ENCODE measurements at regions not wholly inside any gene's neighbourhood (a gene's known extent, or its start where the extent isn't known, plus 50 kb on each side); places are given as distances from the start of the nearest gene placed in this dataset.
"Not testable (repeated sequence)": the region's sequence is repeated elsewhere in the genome, so short reads cannot be mapped to it uniquely, and the experiment has no call there.

GRCh38 chr3:18703798-18704197, 278.7 kb upstream of the SATB1 start:
- Histone ChIP-seq H3K9me3 (ENCODE audit: low read length) (no peaks in the 10 kb centered on the region), H4K20me1 (ENCODE audit: insufficient read depth, low read length) (no peaks in the 10 kb centered on the region), H3K36me3 (ENCODE audit: insufficient read depth, low read length) (no peaks in the 10 kb centered on the region), H3K9me2 (ENCODE audit: low read depth, low read length) (no peaks in the 10 kb centered on the region), H2AFZ (ENCODE audit: low read length) (no peak overlapping the region), H3K9ac (ENCODE audit: low read length) (no peak overlapping the region), H3K27ac (ENCODE audit: low read depth, low read length, poor library complexity, severe bottlenecking) (no peak overlapping the region), H3F3A (ENCODE audit: insufficient read depth, low read length) (no peaks in the 10 kb centered on the region), H3K79me2 (ENCODE audit: insufficient read depth, low read length) (no peaks in the 10 kb centered on the region), H3K4me3 (ENCODE audit: low read depth, low read length, poor library complexity, severe bottlenecking) (no peak overlapping the region), H3K4me2 (ENCODE audit: low read length) (no peak overlapping the region), H3K27me3 (ENCODE audit: insufficient read depth, low read length) (no peaks in the 10 kb centered on the region), H3K4me1 (ENCODE audit: insufficient read depth, low read length, severe bottlenecking) (no peaks in the 10 kb centered on the region)
- no peak for TF ChIP-seq CTCF (IDR thresholded peaks at IDR 0.05; ENCODE audit: low read length)
- TF ChIP-seq EZH2 (IDR thresholded peaks at IDR 0.05; ENCODE audit: borderline replicate concordance, low read length) = no peak

DNA sequence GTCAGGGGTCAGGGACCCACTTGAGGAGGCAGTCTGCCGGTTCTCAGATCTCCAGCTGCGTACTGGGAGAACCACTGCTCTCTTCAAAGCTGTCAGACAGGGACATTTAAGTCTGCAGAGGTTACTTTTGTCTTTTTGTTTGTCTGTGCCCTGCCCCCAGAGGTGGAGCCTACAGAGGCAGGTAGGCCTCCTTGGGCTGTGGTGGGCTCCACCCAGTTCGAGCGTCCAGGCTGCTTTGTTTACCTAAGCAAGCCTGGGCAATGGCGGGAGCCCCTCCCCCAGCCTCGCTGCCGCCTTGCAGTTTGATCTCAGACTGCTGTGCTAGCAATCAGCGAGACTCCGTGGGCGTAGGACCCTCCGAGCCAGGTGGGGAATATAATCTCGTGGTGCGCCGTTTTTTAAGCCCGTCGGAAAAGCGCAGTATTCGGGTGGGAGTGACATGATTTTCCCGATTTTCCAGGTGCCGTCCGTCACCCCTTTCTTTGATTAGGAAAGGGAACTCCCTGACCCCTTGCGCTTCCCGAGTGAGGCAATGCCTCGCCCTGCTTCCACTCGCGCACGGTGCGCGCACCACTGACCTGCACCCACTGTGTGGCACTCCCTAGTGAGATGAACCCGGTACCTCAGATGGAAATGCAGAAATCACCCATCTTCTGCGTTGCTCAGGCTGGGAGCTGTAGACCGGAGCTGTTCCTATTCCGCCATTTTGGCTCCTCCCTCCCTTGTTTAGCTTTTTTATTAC, 268.6 kb upstream of the SATB1 start:
- H3F3A ChIP-seq (ENCODE audit: insufficient read depth, low read length); H3K36me3 ChIP-seq (ENCODE audit: insufficient read depth, low read length); H3K79me2 ChIP-seq (ENCODE audit: insufficient read depth, low read length); H3K27ac ChIP-seq (ENCODE audit: low read depth, low read length, poor library complexity, severe bottlenecking); H3K9me2 ChIP-seq (ENCODE audit: low read depth, low read length); H4K20me1 ChIP-seq (ENCODE audit: insufficient read depth, low read length); H3K9ac ChIP-seq (ENCODE audit: low read length); H3K9me3 ChIP-seq (ENCODE audit: low read length); H3K4me2 ChIP-seq (ENCODE audit: low read length); H3K4me3 ChIP-seq (ENCODE audit: low read depth, low read length, poor library complexity, severe bottlenecking); H3K4me1 ChIP-seq (ENCODE audit: insufficient read depth, low read length, severe bottlenecking); H3K27me3 ChIP-seq (ENCODE audit: insufficient read depth, low read length); H2AFZ ChIP-seq (ENCODE audit: low read length): not testable (repeated sequence)

DNA sequence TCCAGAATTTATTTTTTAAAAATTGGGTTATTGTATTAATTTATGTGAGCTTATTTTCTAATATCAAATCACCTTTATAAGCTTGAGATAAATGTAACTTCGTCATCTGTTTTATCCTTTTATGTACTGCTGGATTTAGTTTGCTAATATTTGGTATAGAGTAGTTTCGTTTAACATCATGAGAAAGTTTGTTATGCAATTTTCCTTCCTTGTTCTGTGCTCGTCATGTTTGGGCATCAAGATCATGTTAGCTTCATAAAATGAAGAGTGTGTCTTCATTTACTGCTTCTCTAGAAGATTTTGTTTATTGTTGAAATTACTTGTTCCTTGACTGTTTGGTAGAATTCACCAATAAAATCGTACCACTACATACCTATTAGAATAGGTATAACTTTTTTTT, 262.1 kb upstream of the SATB1 start:
- H3K9me3 ChIP-seq (ENCODE audit: low read length) = no peaks in the 10 kb centered on the region
- H3K79me2 ChIP-seq (ENCODE audit: insufficient read depth, low read length) = no peaks in the 10 kb centered on the region
- H3K36me3 ChIP-seq (ENCODE audit: insufficient read depth, low read length) = no peaks in the 10 kb centered on the region
- no peaks in the 10 kb centered on the region for H3K4me1 ChIP-seq (ENCODE audit: insufficient read depth, low read length, severe bottlenecking)
- no peak overlapping the region for H3K27ac ChIP-seq (ENCODE audit: low read depth, low read length, poor library complexity, severe bottlenecking)
- no peaks in the 10 kb centered on the region for H3K9me2 ChIP-seq (ENCODE audit: low read depth, low read length)
- no peak overlapping the region for H3K4me2 ChIP-seq (ENCODE audit: low read length)
- TF ChIP-seq CTCF (IDR thresholded peaks at IDR 0.05; ENCODE audit: low read length) (no peak), EZH2 (IDR thresholded peaks at IDR 0.05; ENCODE audit: borderline replicate concordance, low read length) (no peak)
- H3K27me3 ChIP-seq (ENCODE audit: insufficient read depth, low read length) = no peaks in the 10 kb centered on the region
- H3F3A ChIP-seq (ENCODE audit: insufficient read depth, low read length) = no peaks in the 10 kb centered on the region
- no peaks in the 10 kb centered on the region for H4K20me1 ChIP-seq (ENCODE audit: insufficient read depth, low read length)
- H3K4me3 ChIP-seq (ENCODE audit: low read depth, low read length, poor library complexity, severe bottlenecking) = no peak overlapping the region
- H3K9ac ChIP-seq (ENCODE audit: low read length) = no peak overlapping the region
- no peak overlapping the region for H2AFZ ChIP-seq (ENCODE audit: low read length)

DNA sequence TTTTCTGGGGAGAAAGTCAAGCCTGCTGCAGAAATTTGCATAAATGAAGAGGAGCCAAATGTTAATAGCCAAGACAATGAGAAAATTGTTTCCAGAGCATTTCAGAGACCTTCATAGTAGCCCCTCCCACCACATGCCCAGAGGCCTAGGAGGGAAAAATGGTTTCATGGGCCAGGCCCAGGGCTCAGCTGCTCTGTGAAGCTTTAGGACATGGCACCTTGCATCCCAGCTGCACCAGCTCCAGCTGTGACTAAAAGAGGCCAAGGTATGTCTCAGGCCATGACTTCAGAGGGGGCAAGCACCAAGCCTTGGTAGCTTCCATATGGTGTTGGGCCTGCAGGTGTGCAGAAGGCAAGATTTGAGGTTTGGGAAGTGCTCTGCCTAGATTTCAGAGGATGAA, 258.8 kb upstream of the SATB1 start:
- no peaks in the 10 kb centered on the region for H4K20me1 ChIP-seq (ENCODE audit: insufficient read depth, low read length)
- H3K4me2 ChIP-seq (ENCODE audit: low read length) = no peak overlapping the region
- no peaks in the 10 kb centered on the region for H3K27me3 ChIP-seq (ENCODE audit: insufficient read depth, low read length)
- H3K27ac ChIP-seq (ENCODE audit: low read depth, low read length, poor library complexity, severe bottlenecking) = no peak overlapping the region
- no peak overlapping the region for H3K9ac ChIP-seq (ENCODE audit: low read length)
- no peaks in the 10 kb centered on the region for H3K9me2 ChIP-seq (ENCODE audit: low read depth, low read length)
- H3K9me3 ChIP-seq (ENCODE audit: low read length) = no peaks in the 10 kb centered on the region
- no peaks in the 10 kb centered on the region for H3K36me3 ChIP-seq (ENCODE audit: insufficient read depth, low read length)
- no peak overlapping the region for H3K4me3 ChIP-seq (ENCODE audit: low read depth, low read length, poor library complexity, severe bottlenecking)
- H3K79me2 ChIP-seq (ENCODE audit: insufficient read depth, low read length) = no peaks in the 10 kb centered on the region
- no peak overlapping the region for H2AFZ ChIP-seq (ENCODE audit: low read length)
- TF ChIP-seq EZH2 (IDR thresholded peaks at IDR 0.05; ENCODE audit: borderline replicate concordance, low read length) = no peak
- no peak for TF ChIP-seq CTCF (IDR thresholded peaks at IDR 0.05; ENCODE audit: low read length)
- no peaks in the 10 kb centered on the region for H3K4me1 ChIP-seq (ENCODE audit: insufficient read depth, low read length, severe bottlenecking)
- no peaks in the 10 kb centered on the region for H3F3A ChIP-seq (ENCODE audit: insufficient read depth, low read length)
